GM12891 (cell line): ENCODE measurements at regions not wholly inside any gene's neighbourhood (a gene's known extent, or its start where the extent isn't known, plus 50 kb on each side); places are given as distances from the start of the nearest gene placed in this dataset.

Experiments
- POLR2A ChIP-seq: IDR thresholded peaks from 2 replicates; pipeline ENCODE4 v1.6.1; 2011; ENCODE audit warnings: low read depth, low read length, control low read depth
- POLR2AphosphoS5 ChIP-seq: IDR thresholded peaks from 2 replicates; pipeline ENCODE4 v1.6.1; 2011; ENCODE audit warnings: low read depth, low read length, control low read depth
- POU2F2 ChIP-seq: IDR thresholded peaks from 2 replicates; pipeline ENCODE4 v1.6.1; 2011; ENCODE audit warnings: low read depth, mild to moderate bottlenecking, control low read depth, low read length, moderate library complexity

GRCh38 chr10:43930243-43930642 is 281.6 kb upstream of the ZNF32 start:
- no peak for TF ChIP-seq POLR2A
- no peak for TF ChIP-seq POLR2AphosphoS5
- TF ChIP-seq POU2F2: no peak
